Smooth muscle cell (in vitro differentiated cells): ENCODE measurements at regions not wholly inside any gene's neighbourhood (a gene's known extent, or its start where the extent isn't known, plus 50 kb on each side); places are given as distances from the start of the nearest gene placed in this dataset.
"Not testable (repeated sequence)": the region's sequence is repeated elsewhere in the genome, so short reads cannot be mapped to it uniquely, and the experiment has no call there.

Source experiments
- DNase-seq: peaks from one replicate; lab custom pipeline; 2025; ENCODE audit not compliant: unreplicated experiment; lab: John Stamatoyannopoulos, UW
- H2AFZ ChIP-seq: fragments of 200-600 bp; sonication (generic); 2 replicates; pipeline ENCODE4 v1.6.0; 2016; ENCODE audit warnings: antibody characterized with exemption, low read depth, mild to moderate bottlenecking
- H3F3A ChIP-seq: fragments of 200-600 bp; sonication (generic); 2 replicates; pipeline ENCODE4 v1.6.0; 2017; ENCODE audit warnings: antibody characterized with exemption, low read depth
- H3K27ac ChIP-seq: fragments of 200-600 bp; sonication (generic); 2 replicates; pipeline ENCODE4 v1.5.1; 2016; ENCODE audit warnings: low read depth, mild to moderate bottlenecking
- H3K27me3 ChIP-seq: fragments of 200-600 bp; sonication (generic); 2 replicates; pipeline ENCODE4 v1.6.1; 2016; ENCODE audit warnings: low read depth, mild to moderate bottlenecking
- H3K36me3 ChIP-seq: fragments of 200-600 bp; sonication (generic); 2 replicates; pipeline ENCODE4 v1.5.1; 2016; ENCODE audit warnings: low read depth
- H3K4me1 ChIP-seq: fragments of 200-600 bp; sonication (generic); 2 replicates; pipeline ENCODE4 v1.5.1; 2016; ENCODE audit warnings: low read depth
- H3K4me2 ChIP-seq: fragments of 200-600 bp; sonication (generic); 2 replicates; pipeline ENCODE4 v1.6.0; 2016; ENCODE audit warnings: mild to moderate bottlenecking
- H3K4me3 ChIP-seq: fragments of 200-600 bp; sonication (generic); 2 replicates; pipeline ENCODE4 v1.5.1; 2016; ENCODE audit warnings: mild to moderate bottlenecking
- H3K79me2 ChIP-seq: fragments of 200-600 bp; sonication (generic); 2 replicates; pipeline ENCODE4 v1.6.0; 2016; ENCODE audit warnings: low read depth, mild to moderate bottlenecking
- H3K9ac ChIP-seq: fragments of 200-600 bp; sonication (generic); 2 replicates; pipeline ENCODE4 v1.6.0; 2016; ENCODE audit warnings: low read depth
- H3K9me3 ChIP-seq: fragments of 200-600 bp; sonication (generic); replicated peaks from 2 replicates; pipeline ENCODE4 v1.5.1; 2016; ENCODE audit warnings: low read depth
- H4K20me1 ChIP-seq: fragments of 200-600 bp; sonication (generic); 2 replicates; pipeline ENCODE4 v1.6.0; 2016; ENCODE audit warnings: low read depth
- CTCF ChIP-seq: fragments of 200-600 bp; sonication (generic); IDR thresholded peaks from 2 replicates; pipeline ENCODE4 v1.5.1; 2017; ENCODE audit warnings: borderline replicate concordance, mild to moderate bottlenecking, antibody characterized with exemption; ENCODE audit not compliant: insufficient read depth, poor library complexity, severe bottlenecking
- WGBS: methylation state at CpG from one replicate; pipeline ENCODE4 v1.1.7; 2016; ENCODE audit warnings: low lambda C conversion rate; 5-methylcytosine and 5-hydroxymethylcytosine counted together

GRCh38 chr18:5015213-5015612, 181.8 kb downstream of the AKAIN1 start:
- Histone ChIP-seq H3K79me2 (no peaks in the 10 kb centered on the region), H4K20me1 (no peaks in the 10 kb centered on the region), H2AFZ (no peak overlapping the region), H3K27me3 (no peaks in the 10 kb centered on the region), H3K9ac (no peak overlapping the region), H3K36me3 (no peaks in the 10 kb centered on the region), H3K27ac (no peak overlapping the region), H3K4me1 (peaks cover 4% of the 10 kb centered on the region), H3K4me2 (no peak overlapping the region), H3K9me3 (no peaks in the 10 kb centered on the region), H3F3A (no peaks in the 10 kb centered on the region), H3K4me3 (no peak overlapping the region)
- no peak for DNase-seq
- no peak for TF ChIP-seq CTCF
- WGBS, result 86% methylated on average over 4 of the region's 4 CpGs

GRCh38 chr18:5004031-5004820, 192.8 kb downstream of the AKAIN1 start:
- peak overlapping the region; percentile 90 for H2AFZ ChIP-seq
- H3K4me3 ChIP-seq, result peak overlapping the region; percentile 63
- H4K20me1 ChIP-seq, H3K4me1 ChIP-seq, DNase-seq, H3K27ac ChIP-seq, H3F3A ChIP-seq, H3K9ac ChIP-seq, H3K79me2 ChIP-seq, H3K36me3 ChIP-seq, H3K27me3 ChIP-seq, H3K9me3 ChIP-seq: not testable (repeated sequence)
- H3K4me2 ChIP-seq, result peak overlapping the region; percentile 79
- WGBS, result 3% methylated on average over 30 of the region's 32 CpGs

GRCh38 chr18:4994710-4995109, 202.3 kb downstream of the AKAIN1 start:
- no peaks in the 10 kb centered on the region for H3K9me3 ChIP-seq
- H3K4me3 ChIP-seq, result no peak overlapping the region
- H2AFZ ChIP-seq, result no peak overlapping the region
- 96% methylated on average over 3 of the region's 3 CpGs for WGBS
- no peaks in the 10 kb centered on the region for H3K27me3 ChIP-seq
- H3K36me3 ChIP-seq, result no peaks in the 10 kb centered on the region
- H3K9ac ChIP-seq, result no peak overlapping the region
- no peaks in the 10 kb centered on the region for H3K79me2 ChIP-seq
- no peaks in the 10 kb centered on the region for H3K4me1 ChIP-seq
- no peak for TF ChIP-seq CTCF
- no peaks in the 10 kb centered on the region for H3F3A ChIP-seq
- H3K4me2 ChIP-seq, result no peak overlapping the region
- H4K20me1 ChIP-seq, result no peaks in the 10 kb centered on the region
- H3K27ac ChIP-seq, result no peak overlapping the region
- DNase-seq, result no peak

GRCh38 chr18:4987452-4988405, 209.3 kb downstream of the AKAIN1 start:
- H4K20me1 ChIP-seq, result no peaks in the 10 kb centered on the region
- no peaks in the 10 kb centered on the region for H3K27me3 ChIP-seq
- H3K27ac ChIP-seq, result no peak overlapping the region
- 74% methylated on average over 10 of the region's 10 CpGs for whole genome bisulfite sequencing
- no peaks in the 10 kb centered on the region for H3K9me3 ChIP-seq
- no peaks in the 10 kb centered on the region for H3F3A ChIP-seq
- no peaks in the 10 kb centered on the region for H3K79me2 ChIP-seq
- no peak overlapping the region for H3K9ac ChIP-seq
- H3K4me2 ChIP-seq, result no peak overlapping the region
- no peak for TF ChIP-seq CTCF
- no peak overlapping the region for H2AFZ ChIP-seq
- no peak for DNase-seq
- H3K36me3 ChIP-seq, result no peaks in the 10 kb centered on the region
- H3K4me1 ChIP-seq, result no peaks in the 10 kb centered on the region
- H3K4me3 ChIP-seq, result no peak overlapping the region
